Natural killer cell (primary cell): ENCODE measurements at regions not wholly inside any gene's neighbourhood (a gene's known extent, or its start where the extent isn't known, plus 50 kb on each side); places are given as distances from the start of the nearest gene placed in this dataset.

Experiments used
- ATAC-seq, 3 donors: fragments of 150-1000 bp in 2 of 3; fragments of 200-7000 bp in 1 of 3; cut with Tn5 transposase; 1 replicate in 1 of 3; 2 replicates in 2 of 3; pipeline ENCODE4 v1.10.0; 2021; ENCODE audit warnings: mild to moderate bottlenecking in 2 of 3, moderate library complexity in 2 of 3
- DNase-seq, 2 donors: peaks; one replicate each; pipeline versions ENCODE4 v3.0.0 to v3.0.0-alpha.2; 2013 to 2021; ENCODE audit warnings: mixed read lengths in 1 of 2
- H3K27ac ChIP-seq: one replicate; pipeline ENCODE4 v1.5.1; 2013; ENCODE audit warnings: mild to moderate bottlenecking, low read length
- H3K27me3 ChIP-seq: one replicate; pipeline ENCODE4 v1.6.1; 2013; ENCODE audit warnings: low read length; ENCODE audit not compliant: control insufficient read depth, insufficient read depth
- H3K36me3 ChIP-seq: one replicate; pipeline ENCODE4 v1.6.1; 2013; ENCODE audit warnings: low read length; ENCODE audit not compliant: control insufficient read depth, insufficient read depth
- H3K4me1 ChIP-seq: one replicate; pipeline ENCODE4 v1.6.1; 2013; ENCODE audit warnings: low read length; ENCODE audit not compliant: control insufficient read depth, insufficient read depth
- H3K4me3 ChIP-seq: one replicate; pipeline ENCODE4 v1.5.1; 2013; ENCODE audit warnings: low read length
- H3K9me3 ChIP-seq: one replicate; pipeline ENCODE4 v1.6.1; 2013; ENCODE audit warnings: low read length; ENCODE audit not compliant: control insufficient read depth, insufficient read depth
- H3K27ac Mint-ChIP-seq, 2 donors: one replicate each; pipeline ENCODE4 v1.8.0; 2022; ENCODE audit warnings: mild to moderate bottlenecking in 2 of 2, mixed read lengths in 2 of 2, moderate library complexity in 1 of 2
- H3K27me3 Mint-ChIP-seq, 2 donors: one replicate each; pipeline ENCODE4 v1.8.0; 2022; ENCODE audit warnings: low read depth in 2 of 2, mixed read lengths in 2 of 2
- H3K36me3 Mint-ChIP-seq: one replicate; pipeline ENCODE4 v1.8.0; 2022; ENCODE audit warnings: mixed read lengths
- H3K4me1 Mint-ChIP-seq, 2 donors: one replicate each; pipeline ENCODE4 v1.8.0; 2022; ENCODE audit warnings: mixed read lengths in 2 of 2
- H3K4me3 Mint-ChIP-seq: one replicate; pipeline ENCODE4 v1.8.0; 2022; ENCODE audit warnings: mild to moderate bottlenecking, moderate library complexity, mixed read lengths
- H3K9me3 Mint-ChIP-seq, 2 donors: one replicate each; pipeline ENCODE4 v1.8.0; 2022; ENCODE audit warnings: mixed read lengths in 2 of 2
- WGBS: methylation state at CpG from one replicate; pipeline ENCODE4 v1.1.7; 2013; ENCODE audit warnings: missing lambda C conversion rate; ENCODE audit not compliant: insufficient coverage; 5-methylcytosine and 5-hydroxymethylcytosine counted together
- intact Hi-C: fragments of 100-400 bp; cut with micrococcal nuclease; formaldehyde crosslinking; loops from one replicate; pipeline ENCODE4 v1.14.2; 2022
- TF ChIP-seq, protein P1 (sequence below): fragments of 200-600 bp; IDR thresholded peaks from one replicate; pipeline ENCODE4 v1.8.0; 2022; ENCODE audit warnings: antibody characterized with exemption

GRCh38 chr17:13727441-13728171 lies 125.9 kb upstream of the HS3ST3A1 start:
- no peak for DNase-seq
- TF ChIP-seq, protein P1, sequence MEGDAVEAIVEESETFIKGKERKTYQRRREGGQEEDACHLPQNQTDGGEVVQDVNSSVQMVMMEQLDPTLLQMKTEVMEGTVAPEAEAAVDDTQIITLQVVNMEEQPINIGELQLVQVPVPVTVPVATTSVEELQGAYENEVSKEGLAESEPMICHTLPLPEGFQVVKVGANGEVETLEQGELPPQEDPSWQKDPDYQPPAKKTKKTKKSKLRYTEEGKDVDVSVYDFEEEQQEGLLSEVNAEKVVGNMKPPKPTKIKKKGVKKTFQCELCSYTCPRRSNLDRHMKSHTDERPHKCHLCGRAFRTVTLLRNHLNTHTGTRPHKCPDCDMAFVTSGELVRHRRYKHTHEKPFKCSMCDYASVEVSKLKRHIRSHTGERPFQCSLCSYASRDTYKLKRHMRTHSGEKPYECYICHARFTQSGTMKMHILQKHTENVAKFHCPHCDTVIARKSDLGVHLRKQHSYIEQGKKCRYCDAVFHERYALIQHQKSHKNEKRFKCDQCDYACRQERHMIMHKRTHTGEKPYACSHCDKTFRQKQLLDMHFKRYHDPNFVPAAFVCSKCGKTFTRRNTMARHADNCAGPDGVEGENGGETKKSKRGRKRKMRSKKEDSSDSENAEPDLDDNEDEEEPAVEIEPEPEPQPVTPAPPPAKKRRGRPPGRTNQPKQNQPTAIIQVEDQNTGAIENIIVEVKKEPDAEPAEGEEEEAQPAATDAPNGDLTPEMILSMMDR = no peak
- intact Hi-C loops = no loop called here
- no peak overlapping the region for H3K27ac ChIP-seq
- H3K36me3 Mint-ChIP-seq = no peaks in the 10 kb centered on the region
- H3K9me3 Mint-ChIP-seq = no peaks in the 10 kb centered on the region
- no peaks in the 10 kb centered on the region for H3K4me1 ChIP-seq
- H3K27ac Mint-ChIP-seq = no peak overlapping the region
- no peak overlapping the region for H3K4me3 ChIP-seq
- H3K36me3 ChIP-seq = no peaks in the 10 kb centered on the region
- no peaks in the 10 kb centered on the region for H3K9me3 ChIP-seq
- H3K27me3 ChIP-seq = no peaks in the 10 kb centered on the region
- no peak for ATAC-seq
- H3K27me3 Mint-ChIP-seq = peaks cover 0 to 5% of the 10 kb centered on the region in 2 donors
- H3K4me3 Mint-ChIP-seq = no peak overlapping the region
- H3K4me1 Mint-ChIP-seq = no peaks in the 10 kb centered on the region
- WGBS = 83% methylated on average over 2 of the region's 6 CpGs

- intact Hi-C loops = no loop called here
- DNase-seq (no peak), ATAC-seq (no peak)
- no peaks in the 10 kb centered on the region for H3K9me3 ChIP-seq
- Mint-ChIP-seq H3K27ac (no peak overlapping the region), H3K36me3 (no peaks in the 10 kb centered on the region), H3K9me3 (no peaks in the 10 kb centered on the region), H3K27me3 (peaks cover 0 to 7% of the 10 kb centered on the region in 2 donors), H3K4me1 (no peaks in the 10 kb centered on the region), H3K4me3 (no peak overlapping the region)
- no peaks in the 10 kb centered on the region for H3K4me1 ChIP-seq
- no peaks in the 10 kb centered on the region for H3K36me3 ChIP-seq
- H3K27me3 ChIP-seq = no peaks in the 10 kb centered on the region
- TF ChIP-seq, protein P1 = no peak
- WGBS = 83% methylated on average over 3 of the region's 4 CpGs
- H3K4me3 ChIP-seq = no peak overlapping the region
- no peak overlapping the region for H3K27ac ChIP-seq
Measured at GRCh38 chr17:13728781-13729180, 127.1 kb upstream of the HS3ST3A1 start.

DNA sequence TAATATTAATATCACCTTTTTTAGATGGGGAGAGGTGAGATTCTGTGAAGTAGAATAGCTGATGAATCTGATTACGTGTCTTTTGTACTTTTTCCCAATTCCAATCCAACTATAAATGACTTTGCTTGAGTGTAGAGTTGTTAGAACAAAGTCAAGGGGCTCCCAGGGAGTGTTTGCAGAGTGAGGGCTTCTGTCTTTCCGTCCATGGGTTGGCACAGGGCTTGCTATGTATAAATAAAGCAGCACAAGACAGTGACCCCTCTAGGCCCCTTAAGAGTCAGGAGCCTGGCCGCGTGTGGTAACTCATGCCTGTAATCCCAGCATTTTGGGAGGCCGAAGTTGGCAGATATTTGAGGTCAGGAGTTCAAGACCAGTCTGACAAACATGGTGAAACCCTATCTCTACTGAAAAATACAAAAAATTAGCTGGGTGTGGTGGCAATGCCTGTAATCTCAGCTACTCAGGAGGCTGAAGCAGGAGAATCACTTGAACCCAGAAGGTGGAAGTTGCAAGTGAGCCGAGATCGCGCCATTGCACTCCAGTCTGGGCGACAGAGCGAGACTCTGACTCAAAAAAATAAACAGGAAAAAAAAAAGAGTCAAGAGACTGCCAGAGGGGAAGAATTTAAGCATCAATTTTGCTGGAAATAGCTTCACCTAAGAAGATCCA lies 127.9 kb upstream of the HS3ST3A1 start:
- WGBS = 92% methylated on average over 9 of the region's 10 CpGs
- Histone ChIP-seq H3K27ac (no peak overlapping the region), H3K36me3 (no peaks in the 10 kb centered on the region), H3K4me1 (no peaks in the 10 kb centered on the region), H3K9me3 (no peaks in the 10 kb centered on the region), H3K4me3 (no peak overlapping the region), H3K27me3 (no peaks in the 10 kb centered on the region)
- DNase-seq (no peak), ATAC-seq (no peak)
- Mint-ChIP-seq H3K4me3 (no peak overlapping the region), H3K27ac (no peak overlapping the region), H3K4me1 (no peaks in the 10 kb centered on the region), H3K9me3 (no peaks in the 10 kb centered on the region), H3K36me3 (no peaks in the 10 kb centered on the region), H3K27me3 (peaks cover 0 to 7% of the 10 kb centered on the region in 2 donors)
- TF ChIP-seq, protein P1 = no peak
- intact Hi-C loops = no loop called here
